Globus pallidus (tissue), 1 donor: ENCODE measurements at regions not wholly inside any gene's neighbourhood (a gene's known extent, or its start where the extent isn't known, plus 50 kb on each side); places are given as distances from the start of the nearest gene placed in this dataset.
A peak's percentile ranks its signal among the peaks of the same experiment; 100 is the strongest.
"Not testable (repeated sequence)": the region's sequence is repeated elsewhere in the genome, so short reads cannot be mapped to it uniquely, and the experiment has no call there.

Experiments used
- DNase-seq: peaks from one replicate; pipeline ENCODE4 v3.0.0-alpha.2; 2015; ENCODE audit warnings: low spot score

DNA sequence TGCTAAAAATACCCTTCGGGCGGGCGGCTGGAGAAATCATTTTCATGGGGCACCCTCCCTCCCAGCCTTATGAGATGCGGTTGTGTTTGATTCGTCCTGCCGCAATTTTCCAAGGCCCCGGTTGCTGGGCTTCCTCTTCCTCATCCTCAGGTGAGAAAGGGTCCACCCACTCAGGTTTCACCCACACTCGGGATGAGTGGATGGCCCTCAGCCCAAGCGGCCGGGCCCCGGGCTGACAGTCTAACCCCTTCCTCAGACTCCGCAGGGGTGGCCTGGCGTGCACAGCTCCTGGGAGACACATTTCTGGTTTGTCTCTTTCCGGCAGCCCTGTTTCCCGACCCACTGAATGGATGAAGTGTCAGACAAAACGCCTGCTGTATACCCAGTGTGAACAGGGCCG lies 116.5 kb upstream of the LRPAP1 start:
- DNase-seq, result no peak

GRCh38 chr4:3648195-3648594 lies 116.0 kb upstream of the LRPAP1 start:
- DNase-seq, result no peak

- DNase-seq, result no peak
Observed at GRCh38 chr4:3647421-3647820, 115.2 kb upstream of the LRPAP1 start.

- DNase-seq, result no peak
Observed at GRCh38 chr4:3645711-3646679, 113.8 kb upstream of the LRPAP1 start.

- no peak for DNase-seq
Observed at GRCh38 chr4:3644849-3645627, 112.8 kb upstream of the LRPAP1 start.

DNA sequence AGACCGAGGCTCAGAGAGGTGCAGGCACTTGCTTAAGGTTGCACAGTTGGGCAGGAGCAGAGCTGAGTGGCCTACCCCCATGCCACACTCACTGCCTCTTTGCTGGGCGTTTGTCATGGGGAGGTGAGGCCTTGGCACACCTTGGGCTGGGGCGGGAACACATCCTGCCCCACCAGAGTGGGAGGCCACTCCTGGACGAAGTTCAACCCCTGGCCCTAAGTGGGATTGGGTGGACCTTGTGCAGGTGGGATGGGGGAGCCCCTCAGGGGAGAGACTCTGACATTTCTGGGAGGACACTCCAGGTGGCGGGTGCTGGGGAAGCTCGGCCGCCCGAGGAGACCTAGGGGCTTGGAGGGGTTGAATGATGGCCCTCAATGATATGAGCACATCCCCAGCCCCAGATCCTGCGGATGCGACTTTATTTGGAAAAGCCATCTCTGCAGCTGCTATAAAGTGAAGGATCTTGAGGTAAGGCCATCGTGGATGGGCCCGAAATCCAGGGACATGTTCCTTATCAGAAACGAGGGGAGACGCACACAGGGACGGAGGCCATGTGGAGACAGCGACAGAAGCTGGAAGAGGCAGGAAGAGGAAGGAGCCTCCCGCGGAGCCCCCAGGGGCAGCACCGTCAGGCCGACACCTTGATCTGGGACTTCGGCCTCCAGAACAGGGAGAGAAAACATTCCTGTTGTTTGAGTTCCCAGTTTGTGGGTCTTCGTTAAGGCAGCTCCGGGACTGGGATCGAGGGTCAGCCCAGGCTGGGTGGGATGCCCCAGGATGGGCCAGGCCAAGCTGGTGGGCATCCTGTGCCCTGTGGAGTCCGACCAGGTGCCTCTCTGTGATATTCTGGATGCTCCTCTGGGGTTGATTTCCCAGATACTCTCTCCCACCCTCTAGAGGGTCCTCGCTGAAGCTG lies 111.6 kb upstream of the LRPAP1 start:
- DNase-seq, result no peak

GRCh38 chr4:3642806-3643517 lies 110.7 kb upstream of the LRPAP1 start:
- no peak for DNase-seq

DNA sequence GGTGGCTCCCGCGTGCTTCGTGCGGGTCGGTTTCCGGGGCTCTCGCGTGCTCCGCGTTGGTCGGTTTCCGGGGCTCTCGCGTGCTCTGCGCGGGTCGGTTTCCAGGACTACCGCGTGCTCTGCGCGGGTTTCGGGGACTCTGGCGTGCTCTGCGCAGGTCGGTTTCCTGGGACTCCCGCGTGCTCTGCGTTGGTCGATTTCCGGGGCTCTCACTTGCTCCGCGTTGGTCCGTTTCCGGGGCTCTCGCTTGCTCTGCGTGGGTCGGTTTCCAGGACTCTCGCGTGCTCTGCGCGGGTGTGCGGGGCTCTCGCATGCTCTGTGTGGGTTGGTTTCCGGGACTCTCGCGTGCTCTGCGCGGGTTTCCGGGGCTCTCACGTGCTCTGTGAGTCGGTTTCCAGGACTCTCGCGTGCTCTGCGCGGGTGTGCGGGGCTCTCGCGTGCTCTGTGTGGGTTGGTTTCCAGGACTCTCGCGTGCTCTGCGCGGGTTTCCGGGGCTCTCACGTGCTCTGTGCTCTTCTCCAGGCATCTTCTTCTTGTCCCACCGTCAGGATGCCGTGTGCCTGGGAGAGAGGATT lies 109.9 kb upstream of the LRPAP1 start:
- no peak for DNase-seq

DNA sequence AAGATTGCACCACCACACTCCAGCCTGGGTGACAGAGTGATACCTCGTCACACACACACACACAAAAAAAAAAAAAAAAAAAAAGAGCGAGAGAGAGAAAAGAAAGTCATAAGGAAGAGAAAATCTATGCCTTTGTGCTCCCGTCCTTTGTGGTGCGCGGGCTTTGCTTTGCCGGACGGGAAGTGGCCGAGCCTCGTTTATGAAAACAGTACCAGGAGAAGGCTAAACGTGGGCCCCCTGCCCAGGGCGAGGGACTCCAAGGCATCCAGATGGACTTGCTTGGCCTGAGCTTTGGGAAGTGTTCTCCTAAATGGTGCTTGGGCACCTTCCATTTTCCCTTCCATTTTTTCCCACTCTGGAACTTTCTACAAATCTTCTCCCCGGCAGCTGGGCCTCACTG lies 109.3 kb upstream of the LRPAP1 start:
- DNase-seq, result no peak

GRCh38 chr4:3640587-3640962 lies 108.4 kb upstream of the LRPAP1 start:
- no peak for DNase-seq

DNA sequence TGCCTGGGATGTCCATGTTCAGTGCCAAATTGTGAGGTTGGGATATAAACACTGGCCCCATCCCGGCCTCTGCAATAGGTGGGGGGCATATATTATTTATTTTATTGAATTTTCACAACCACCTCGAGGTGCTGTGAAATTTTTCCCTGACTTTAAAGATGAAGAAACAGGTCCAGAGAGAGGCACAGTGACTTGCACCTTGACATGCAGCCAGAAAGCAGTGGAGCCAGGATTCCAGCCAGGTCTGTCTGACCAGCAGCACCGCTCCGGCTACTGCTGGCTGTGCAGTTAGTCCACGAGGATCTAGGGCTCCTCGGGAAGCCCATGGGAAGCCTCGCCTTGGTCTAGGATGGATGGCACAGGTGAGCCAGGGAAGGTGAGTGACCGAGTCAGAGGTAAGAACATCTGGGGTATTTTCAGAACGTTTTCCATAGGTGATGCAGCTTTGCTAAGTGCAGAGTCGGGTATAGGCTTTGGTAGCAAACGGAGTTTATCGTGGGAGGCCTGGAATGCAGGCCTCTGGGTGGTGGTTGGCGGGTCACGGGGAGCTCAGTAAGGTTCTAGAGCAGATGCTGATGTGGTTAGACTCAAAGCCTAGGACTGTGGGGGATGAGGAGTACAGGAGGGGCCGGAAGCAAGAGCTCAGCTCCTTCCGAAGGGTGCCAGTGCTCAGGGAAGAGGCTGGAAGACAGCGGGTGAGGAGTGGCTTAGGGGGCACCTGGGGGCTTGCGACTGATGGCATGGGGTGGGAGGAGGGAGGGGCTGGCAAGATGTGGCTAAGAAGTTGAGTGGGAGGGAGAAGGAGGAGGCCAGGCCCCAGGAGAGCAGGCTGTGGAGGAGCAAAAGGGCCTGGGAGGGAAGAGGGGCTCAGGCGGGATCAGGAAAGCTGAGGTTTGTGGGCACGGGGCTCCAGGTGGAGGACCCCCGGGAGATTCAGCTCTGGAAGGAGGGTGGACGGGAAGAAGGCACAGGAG lies 107.7 kb upstream of the LRPAP1 start:
- DNase-seq, result no peak

DNA sequence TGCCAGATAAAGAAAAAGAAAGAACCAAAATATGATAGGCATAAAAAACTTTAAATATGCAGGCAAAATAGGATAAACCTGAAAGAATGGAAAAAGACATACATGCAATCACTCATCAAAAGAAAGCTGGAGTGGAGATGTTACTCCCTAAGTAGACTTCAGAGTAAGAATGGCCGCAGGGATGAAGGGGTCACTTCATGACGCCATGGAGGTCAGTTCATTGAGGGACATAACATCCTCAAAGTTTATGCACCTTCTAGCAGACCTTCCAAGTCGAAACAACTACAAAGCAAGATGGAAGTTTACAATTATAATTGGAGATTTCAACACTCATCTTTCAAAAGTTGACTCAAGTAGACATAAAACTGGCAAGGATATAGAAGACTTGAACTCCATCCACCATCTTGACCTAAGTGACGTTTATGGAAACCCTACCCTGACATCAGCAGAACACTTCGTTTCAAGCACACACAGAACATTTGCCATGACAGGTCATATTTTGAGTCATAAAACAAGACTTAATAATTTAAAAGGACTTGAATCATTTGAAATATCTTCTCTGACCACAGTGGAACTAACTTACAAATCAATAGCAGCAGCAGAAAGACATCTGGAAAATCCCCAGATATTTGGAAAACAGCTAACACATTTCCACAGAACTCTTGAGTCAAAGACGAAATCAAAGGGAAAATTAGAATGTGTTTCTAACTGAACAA lies 106.0 kb upstream of the LRPAP1 start:
- no peak for DNase-seq

GRCh38 chr4:3637326-3638016 lies 105.2 kb upstream of the LRPAP1 start:
- DNase-seq, result peak; percentile 35

GRCh38 chr4:3636646-3637320 lies 104.6 kb upstream of the LRPAP1 start:
- no peak for DNase-seq

GRCh38 chr4:3636020-3636419 lies 103.8 kb upstream of the LRPAP1 start:
- not testable (repeated sequence) for DNase-seq

- no peak for DNase-seq
Observed at GRCh38 chr4:3634894-3635820, 102.9 kb upstream of the LRPAP1 start.
